ENCODE measurements at regions not wholly inside any gene's neighbourhood (a gene's known extent, or its start where the extent isn't known, plus 50 kb on each side); places are given as distances from the start of the nearest gene placed in this dataset.

DNA sequence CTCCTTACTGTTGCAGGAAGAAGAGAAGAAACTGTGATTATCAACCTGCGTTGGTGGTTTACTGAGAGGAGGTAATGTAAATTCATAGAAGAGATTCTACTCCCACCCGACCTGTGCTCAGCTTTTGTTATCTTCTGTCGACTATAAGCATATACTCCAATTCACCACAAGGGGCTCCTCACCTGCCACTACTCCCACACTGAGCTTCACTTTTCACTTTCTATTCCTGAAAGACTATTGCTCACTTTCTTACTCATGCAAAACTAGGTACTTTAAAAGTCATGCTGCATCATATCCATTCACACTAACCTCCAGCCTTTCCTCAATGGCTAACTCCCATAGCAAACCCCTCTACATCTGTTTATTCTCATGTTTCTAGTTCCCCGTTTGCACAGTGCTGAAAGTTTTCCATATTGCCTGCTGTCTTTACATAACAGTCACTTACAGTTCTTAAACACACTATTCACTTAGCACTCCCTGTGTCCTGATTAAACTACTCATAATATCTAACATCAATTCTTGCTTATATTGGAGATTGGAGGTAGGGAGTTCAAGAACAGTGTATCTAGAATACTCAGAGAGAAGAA lies 1062.6 kb downstream of the NR2F1-AS1 start:
- H3K9me3 ChIP-seq (ENCODE audit: insufficient read depth, low read depth, low read length) = no peaks in the 10 kb centered on the region
- H3K4me3 ChIP-seq (ENCODE audit: low read depth, low read length) = no peak overlapping the region
- no peak overlapping the region for H2BK120ac ChIP-seq (ENCODE audit: insufficient read depth, low read length, poor library complexity)
- no peak overlapping the region for H4K8ac ChIP-seq (ENCODE audit: low read depth, low read length)
- H3K79me2 ChIP-seq (ENCODE audit: control insufficient read depth, insufficient read depth, low read length, poor library complexity) = no peaks in the 10 kb centered on the region
- no CpG with 5 or more reads among the region's 4 CpGs for WGBS (ENCODE audit: extremely low coverage, insufficient coverage, insufficient read length)
- no peak overlapping the region for H3K18ac ChIP-seq (ENCODE audit: low read length)
- no peak overlapping the region for H3K9ac ChIP-seq (ENCODE audit: low read length)
- H3K14ac ChIP-seq (ENCODE audit: low read length) = no peak overlapping the region
- DNase-seq = no peak
- H3K36me3 ChIP-seq (ENCODE audit: control insufficient read depth in 1 of 2, insufficient read depth in 2 of 2, low read length in 2 of 2) = no peaks in the 10 kb centered on the region
- no peak overlapping the region for H2AK5ac ChIP-seq (ENCODE audit: low read length)
- no peak overlapping the region for H4K12ac ChIP-seq (ENCODE audit: low read depth, low read length)
- H2BK12ac ChIP-seq (ENCODE audit: low read length) = no peak overlapping the region
- no peaks in the 10 kb centered on the region for H3K27me3 ChIP-seq (ENCODE audit: insufficient read depth, low read length)
- H3K4me2 ChIP-seq (ENCODE audit: low read length) = no peak overlapping the region
- H2BK5ac ChIP-seq (ENCODE audit: low read depth, low read length, poor library complexity) = no peak overlapping the region
- no peaks in the 10 kb centered on the region for H3K4me1 ChIP-seq (ENCODE audit: control insufficient read depth in 1 of 2, insufficient read depth in 2 of 2, low read length in 2 of 2)
- no peak overlapping the region for H2AFZ ChIP-seq (ENCODE audit: insufficient read depth, low read length, poor library complexity)
- no peak overlapping the region for H4K91ac ChIP-seq (ENCODE audit: low read depth, low read length)
- no peaks in the 10 kb centered on the region for H3K79me1 ChIP-seq (ENCODE audit: low read length)
- no peak overlapping the region for H3K27ac ChIP-seq (ENCODE audit: low read depth, low read length)
- no peak overlapping the region for H3K4ac ChIP-seq (ENCODE audit: low read depth, low read length)
- no peak overlapping the region for H3K23ac ChIP-seq (ENCODE audit: low read length)

DNA sequence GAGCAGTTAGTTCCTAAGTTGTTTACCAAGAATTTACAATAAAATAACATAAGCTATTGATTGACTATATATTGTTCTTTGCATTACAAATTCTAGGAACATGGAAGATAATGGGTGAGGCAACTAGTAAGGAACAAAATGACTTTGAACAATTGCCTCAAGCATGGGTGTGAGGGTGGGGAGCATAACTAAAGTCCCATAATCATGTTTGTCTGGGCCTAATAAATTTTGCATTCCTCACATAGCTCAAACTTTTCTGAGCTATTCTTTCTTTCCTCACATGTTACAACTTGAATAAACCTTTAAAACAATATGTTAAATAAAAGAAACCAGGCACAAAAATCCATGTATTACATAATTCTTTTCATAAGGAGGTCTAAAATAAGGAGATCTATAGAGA lies 1066.1 kb downstream of the NR2F1-AS1 start:
- Histone ChIP-seq H3K4ac (ENCODE audit: low read depth, low read length) (no peak overlapping the region), H3K27me3 (ENCODE audit: insufficient read depth, low read length) (no peaks in the 10 kb centered on the region), H2AFZ (ENCODE audit: insufficient read depth, low read length, poor library complexity) (no peak overlapping the region), H4K91ac (ENCODE audit: low read depth, low read length) (no peak overlapping the region), H3K79me2 (ENCODE audit: control insufficient read depth, insufficient read depth, low read length, poor library complexity) (no peaks in the 10 kb centered on the region), H3K36me3 (ENCODE audit: control insufficient read depth in 1 of 2, insufficient read depth in 2 of 2, low read length in 2 of 2) (no peaks in the 10 kb centered on the region), H4K12ac (ENCODE audit: low read depth, low read length) (no peak overlapping the region), H2BK5ac (ENCODE audit: low read depth, low read length, poor library complexity) (no peak overlapping the region), H2BK12ac (ENCODE audit: low read length) (no peak overlapping the region), H4K8ac (ENCODE audit: low read depth, low read length) (no peak overlapping the region), H3K23ac (ENCODE audit: low read length) (no peak overlapping the region), H3K4me2 (ENCODE audit: low read length) (no peak overlapping the region), H3K27ac (ENCODE audit: low read depth, low read length) (no peak overlapping the region), H3K14ac (ENCODE audit: low read length) (no peak overlapping the region), H3K18ac (ENCODE audit: low read length) (no peak overlapping the region), H2BK120ac (ENCODE audit: insufficient read depth, low read length, poor library complexity) (no peak overlapping the region), H3K9ac (ENCODE audit: low read length) (no peak overlapping the region), H2AK5ac (ENCODE audit: low read length) (no peak overlapping the region), H3K9me3 (ENCODE audit: insufficient read depth, low read depth, low read length) (peaks cover 3% of the 10 kb centered on the region), H3K4me3 (ENCODE audit: low read depth, low read length) (no peak overlapping the region), H3K79me1 (ENCODE audit: low read length) (no peaks in the 10 kb centered on the region), H3K4me1 (ENCODE audit: control insufficient read depth in 1 of 2, insufficient read depth in 2 of 2, low read length in 2 of 2) (no peaks in the 10 kb centered on the region)
- no peak for DNase-seq

DNA sequence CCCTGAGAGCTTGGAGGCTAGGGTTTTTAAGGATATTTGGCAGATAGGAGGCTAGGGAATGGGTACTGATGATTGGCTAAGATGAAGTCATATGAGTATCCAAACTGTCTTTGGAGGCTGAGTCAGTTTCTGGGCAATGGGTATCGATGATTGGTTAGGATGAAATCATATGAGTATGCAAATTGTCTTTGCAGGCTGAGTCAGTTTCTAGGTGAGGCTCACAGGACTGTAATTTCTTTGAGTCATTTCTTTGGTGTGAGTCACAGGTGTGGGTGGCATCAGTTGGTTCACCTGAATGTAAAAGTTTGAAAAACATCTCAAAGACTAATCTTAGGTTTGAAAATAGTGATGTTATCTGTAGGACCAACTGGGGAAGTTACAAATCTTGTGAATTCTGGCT lies 1068.0 kb downstream of the NR2F1-AS1 start:
- Histone ChIP-seq H3K27ac (ENCODE audit: low read depth, low read length) (no peak overlapping the region), H2BK5ac (ENCODE audit: low read depth, low read length, poor library complexity) (no peak overlapping the region), H2BK120ac (ENCODE audit: insufficient read depth, low read length, poor library complexity) (no peak overlapping the region), H3K27me3 (ENCODE audit: insufficient read depth, low read length) (no peaks in the 10 kb centered on the region), H3K79me2 (ENCODE audit: control insufficient read depth, insufficient read depth, low read length, poor library complexity) (no peaks in the 10 kb centered on the region), H3K4me3 (ENCODE audit: low read depth, low read length) (no peak overlapping the region), H4K8ac (ENCODE audit: low read depth, low read length) (no peak overlapping the region), H3K79me1 (ENCODE audit: low read length) (no peaks in the 10 kb centered on the region), H3K14ac (ENCODE audit: low read length) (no peak overlapping the region), H3K18ac (ENCODE audit: low read length) (no peak overlapping the region), H2AFZ (ENCODE audit: insufficient read depth, low read length, poor library complexity) (no peak overlapping the region), H2BK12ac (ENCODE audit: low read length) (no peak overlapping the region), H3K23ac (ENCODE audit: low read length) (no peak overlapping the region), H2AK5ac (ENCODE audit: low read length) (no peak overlapping the region), H3K9me3 (ENCODE audit: insufficient read depth, low read depth, low read length) (peaks cover 6% of the 10 kb centered on the region), H3K4me1 (ENCODE audit: control insufficient read depth in 1 of 2, insufficient read depth in 2 of 2, low read length in 2 of 2) (no peaks in the 10 kb centered on the region), H3K36me3 (ENCODE audit: control insufficient read depth in 1 of 2, insufficient read depth in 2 of 2, low read length in 2 of 2) (no peaks in the 10 kb centered on the region), H4K12ac (ENCODE audit: low read depth, low read length) (no peak overlapping the region), H3K4ac (ENCODE audit: low read depth, low read length) (no peak overlapping the region), H3K9ac (ENCODE audit: low read length) (no peak overlapping the region), H4K91ac (ENCODE audit: low read depth, low read length) (no peak overlapping the region), H3K4me2 (ENCODE audit: low read length) (no peak overlapping the region)
- DNase-seq = peak; percentile 7 to 63
- no CpG with 5 or more reads among the region's 1 CpG for WGBS (ENCODE audit: extremely low coverage, insufficient coverage, insufficient read length)

DNA sequence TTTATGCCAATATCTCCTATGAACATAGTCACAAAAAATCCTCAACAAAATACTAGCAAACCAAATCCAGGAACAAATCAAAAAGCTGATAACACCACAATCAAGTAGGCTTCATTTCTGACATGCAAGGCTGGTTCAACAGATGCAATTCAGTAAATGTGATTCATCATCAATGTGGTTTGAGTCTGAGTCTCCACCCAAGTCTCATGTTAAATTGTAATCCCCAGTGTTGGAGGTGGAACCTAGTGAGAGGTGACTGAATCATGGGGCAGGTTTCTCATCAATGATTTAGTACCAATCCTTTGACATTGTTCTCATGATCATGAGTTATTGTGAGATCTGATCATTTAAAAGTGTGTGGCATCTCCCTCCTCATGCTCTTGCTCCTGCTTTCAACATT lies 1072.7 kb downstream of the NR2F1-AS1 start:
- no peak overlapping the region for H3K9ac ChIP-seq (ENCODE audit: low read length)
- H2BK12ac ChIP-seq (ENCODE audit: low read length) = no peak overlapping the region
- no peaks in the 10 kb centered on the region for H3K79me1 ChIP-seq (ENCODE audit: low read length)
- DNase-seq = no peak
- no peaks in the 10 kb centered on the region for H3K36me3 ChIP-seq (ENCODE audit: control insufficient read depth in 1 of 2, insufficient read depth in 2 of 2, low read length in 2 of 2)
- no peaks in the 10 kb centered on the region for H3K79me2 ChIP-seq (ENCODE audit: control insufficient read depth, insufficient read depth, low read length, poor library complexity)
- no peak overlapping the region for H3K14ac ChIP-seq (ENCODE audit: low read length)
- H3K18ac ChIP-seq (ENCODE audit: low read length) = no peak overlapping the region
- H3K9me3 ChIP-seq (ENCODE audit: insufficient read depth, low read depth, low read length) = peaks cover 6% of the 10 kb centered on the region
- no peak overlapping the region for H4K12ac ChIP-seq (ENCODE audit: low read depth, low read length)
- H2AFZ ChIP-seq (ENCODE audit: insufficient read depth, low read length, poor library complexity) = no peak overlapping the region
- H4K91ac ChIP-seq (ENCODE audit: low read depth, low read length) = no peak overlapping the region
- H3K4me3 ChIP-seq (ENCODE audit: low read depth, low read length) = no peak overlapping the region
- H2AK5ac ChIP-seq (ENCODE audit: low read length) = no peak overlapping the region
- H4K8ac ChIP-seq (ENCODE audit: low read depth, low read length) = no peak overlapping the region
- H3K27me3 ChIP-seq (ENCODE audit: insufficient read depth, low read length) = no peaks in the 10 kb centered on the region
- H2BK120ac ChIP-seq (ENCODE audit: insufficient read depth, low read length, poor library complexity) = no peak overlapping the region
- H3K4me2 ChIP-seq (ENCODE audit: low read length) = no peak overlapping the region
- H3K4ac ChIP-seq (ENCODE audit: low read depth, low read length) = no peak overlapping the region
- no peak overlapping the region for H3K23ac ChIP-seq (ENCODE audit: low read length)
- no peaks in the 10 kb centered on the region for H3K4me1 ChIP-seq (ENCODE audit: control insufficient read depth in 1 of 2, insufficient read depth in 2 of 2, low read length in 2 of 2)
- H3K27ac ChIP-seq (ENCODE audit: low read depth, low read length) = no peak overlapping the region
- H2BK5ac ChIP-seq (ENCODE audit: low read depth, low read length, poor library complexity) = no peak overlapping the region
